ENCODE measurements at regions not wholly inside any gene's neighbourhood (a gene's known extent, or its start where the extent isn't known, plus 50 kb on each side); places are given as distances from the start of the nearest gene placed in this dataset.

DNA sequence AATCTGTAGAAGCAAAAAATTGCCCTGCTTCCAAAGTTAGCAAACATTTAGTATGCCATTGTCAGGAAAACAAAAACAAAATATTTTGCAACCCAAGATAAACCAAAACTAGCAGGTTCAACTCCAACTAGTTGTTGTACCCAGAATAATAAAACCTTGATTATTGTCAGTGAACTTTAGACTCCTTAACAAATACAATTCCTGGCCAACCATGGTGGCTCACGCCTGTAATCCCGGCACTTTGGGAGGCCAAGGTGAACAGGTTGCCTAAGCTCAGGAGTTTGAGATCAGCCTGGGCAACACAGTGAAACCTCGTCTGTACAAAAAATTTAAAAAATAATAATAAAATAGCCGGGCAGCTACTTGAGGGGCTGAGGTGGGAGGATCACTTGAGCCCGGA lies 53.6 kb upstream of the EPCAM start:
- no peak for DNase-seq

DNA sequence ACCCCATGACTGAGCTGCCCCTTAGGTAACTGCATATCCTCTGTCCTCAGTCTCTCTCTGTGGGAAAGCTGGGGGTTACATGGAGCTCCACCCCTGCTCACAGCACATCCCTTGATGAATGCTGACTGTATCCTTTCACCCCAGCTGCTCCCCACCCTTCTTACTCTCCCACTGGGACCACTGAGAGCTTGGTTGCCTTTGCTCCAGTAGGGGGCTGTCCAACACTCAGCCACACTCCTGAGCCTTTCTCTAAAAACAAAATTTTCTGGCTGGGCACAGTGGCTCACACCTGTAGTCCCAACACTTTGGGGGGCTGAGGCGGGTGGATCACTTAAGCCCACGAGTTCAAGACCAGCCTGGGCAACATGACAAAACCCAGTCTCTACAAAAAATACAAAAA lies 55.4 kb upstream of the EPCAM start:
- no peak for DNase-seq

GRCh38 chr2:47313141-47313691 lies 55.9 kb upstream of the EPCAM start:
- DNase-seq = no peak

- no peak for DNase-seq
Observed at GRCh38 chr2:47312491-47312850, 56.6 kb upstream of the EPCAM start.

DNA sequence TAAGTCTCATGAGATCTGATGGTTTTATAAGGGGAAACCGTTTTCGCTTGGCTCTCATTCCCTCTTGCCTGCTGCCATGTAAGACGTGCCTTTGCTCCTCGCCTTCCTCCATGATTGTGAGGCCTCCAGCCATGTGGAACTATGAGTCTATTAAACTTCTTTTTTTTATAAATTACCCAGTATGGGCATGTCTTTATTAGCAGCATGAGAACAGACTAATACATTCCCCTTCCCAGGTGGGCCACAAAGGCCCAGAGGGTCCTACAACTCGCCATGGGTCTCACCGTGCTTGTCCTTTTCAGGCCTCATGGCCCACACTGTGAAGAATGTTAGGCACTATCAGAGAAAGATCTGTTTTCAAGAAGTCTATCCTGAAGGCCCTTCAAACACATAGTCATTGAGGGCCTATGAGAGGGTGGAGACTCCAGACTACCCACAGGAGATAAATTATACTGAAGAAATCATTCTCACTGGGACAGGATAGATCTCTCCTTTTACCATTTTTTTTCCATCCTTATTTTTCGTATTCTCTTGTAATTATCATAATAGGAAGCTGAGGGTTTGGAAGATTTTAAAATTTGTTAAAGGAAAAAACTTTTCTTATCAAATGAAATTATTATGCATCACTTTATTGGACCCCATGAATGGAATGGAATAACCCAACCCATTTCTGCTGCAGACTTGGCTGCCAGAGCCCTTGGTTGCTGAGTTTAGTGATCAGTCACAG lies 57.2 kb upstream of the EPCAM start:
- no peak for DNase-seq

DNA sequence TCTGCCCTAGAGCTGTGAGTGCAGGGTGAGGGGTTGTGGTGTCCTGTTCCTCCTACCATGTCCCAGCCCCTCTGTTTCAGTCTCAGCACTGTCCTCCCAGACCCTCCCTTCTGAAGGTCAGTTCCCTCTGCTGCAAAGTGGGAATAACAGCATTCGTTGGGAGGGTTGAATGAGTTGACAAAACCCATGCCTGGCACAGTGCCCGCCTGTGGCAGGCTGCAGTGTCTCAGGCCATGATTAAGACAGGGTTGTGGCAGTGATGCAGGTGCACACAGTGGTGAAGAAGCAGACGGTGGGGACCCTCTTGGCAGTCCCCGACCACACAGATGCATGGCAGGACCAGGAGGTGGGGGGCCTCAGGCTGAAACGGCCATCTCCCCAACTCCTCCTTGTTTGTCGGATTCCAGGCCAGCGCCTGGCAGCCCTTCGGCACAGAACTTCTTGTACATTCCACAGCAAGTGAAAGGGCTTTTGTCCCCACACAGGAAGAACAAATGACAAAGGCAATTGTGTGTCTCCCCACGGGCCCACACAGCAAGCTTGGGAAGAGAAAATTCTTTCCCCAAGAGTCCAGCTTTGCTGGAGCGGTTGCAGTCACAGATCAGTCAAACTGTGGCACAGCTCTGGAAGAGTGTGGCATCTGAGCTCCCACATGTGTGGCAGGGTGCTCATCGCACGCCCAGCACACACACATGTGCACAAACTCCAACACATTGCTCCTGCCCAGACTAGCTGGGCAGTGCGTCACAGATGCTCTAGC lies 58.1 kb upstream of the EPCAM start:
- no peak for DNase-seq

DNA sequence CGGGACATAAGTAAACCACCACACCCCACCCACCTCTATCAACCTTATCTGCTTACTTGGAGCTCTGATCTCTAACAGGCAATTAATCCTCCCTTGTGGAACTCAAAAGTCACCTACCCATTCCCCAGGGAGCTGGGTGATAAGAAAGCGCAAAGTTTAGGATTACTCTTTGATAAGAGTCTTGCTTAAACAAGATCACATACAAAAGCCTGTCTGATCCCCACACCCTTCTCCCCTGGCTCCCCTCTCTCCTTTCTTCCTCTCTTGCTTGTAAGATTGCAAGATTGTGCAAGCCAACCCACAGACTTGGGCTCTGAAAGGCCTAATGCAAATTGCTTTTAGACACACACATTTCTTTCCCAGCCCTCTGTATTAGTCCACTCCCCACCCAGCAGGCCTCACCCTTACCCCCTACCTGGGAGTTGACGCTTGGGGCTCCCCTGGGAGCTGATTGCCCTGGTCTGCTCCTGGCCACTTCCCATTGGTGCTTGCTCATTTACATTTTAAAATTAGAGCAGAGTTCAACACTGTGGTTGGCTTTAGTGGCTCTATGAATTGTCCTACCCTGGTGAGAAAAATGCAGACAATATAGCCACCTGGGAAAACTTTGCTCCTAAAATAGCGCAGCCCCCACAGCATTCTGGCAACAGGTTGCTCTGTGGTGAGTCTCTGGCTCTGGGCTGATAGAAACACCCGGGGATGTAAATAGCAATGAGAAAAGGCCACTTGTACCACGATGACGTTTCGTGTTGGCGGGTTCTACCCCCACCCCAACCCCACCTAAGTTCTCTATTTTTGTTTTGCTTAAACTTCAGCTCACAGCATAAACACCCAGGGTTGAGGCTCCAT lies 58.9 kb upstream of the EPCAM start:
- DNase-seq = no peak

- no peak for DNase-seq
Observed at GRCh38 chr2:47309472-47309951, 59.6 kb upstream of the EPCAM start.

GRCh38 chr2:47307066-47307465 lies 62.0 kb upstream of the EPCAM start:
- no peak for DNase-seq

- DNase-seq = no peak
Observed at GRCh38 chr2:47304654-47305053, 64.5 kb upstream of the EPCAM start.

DNA sequence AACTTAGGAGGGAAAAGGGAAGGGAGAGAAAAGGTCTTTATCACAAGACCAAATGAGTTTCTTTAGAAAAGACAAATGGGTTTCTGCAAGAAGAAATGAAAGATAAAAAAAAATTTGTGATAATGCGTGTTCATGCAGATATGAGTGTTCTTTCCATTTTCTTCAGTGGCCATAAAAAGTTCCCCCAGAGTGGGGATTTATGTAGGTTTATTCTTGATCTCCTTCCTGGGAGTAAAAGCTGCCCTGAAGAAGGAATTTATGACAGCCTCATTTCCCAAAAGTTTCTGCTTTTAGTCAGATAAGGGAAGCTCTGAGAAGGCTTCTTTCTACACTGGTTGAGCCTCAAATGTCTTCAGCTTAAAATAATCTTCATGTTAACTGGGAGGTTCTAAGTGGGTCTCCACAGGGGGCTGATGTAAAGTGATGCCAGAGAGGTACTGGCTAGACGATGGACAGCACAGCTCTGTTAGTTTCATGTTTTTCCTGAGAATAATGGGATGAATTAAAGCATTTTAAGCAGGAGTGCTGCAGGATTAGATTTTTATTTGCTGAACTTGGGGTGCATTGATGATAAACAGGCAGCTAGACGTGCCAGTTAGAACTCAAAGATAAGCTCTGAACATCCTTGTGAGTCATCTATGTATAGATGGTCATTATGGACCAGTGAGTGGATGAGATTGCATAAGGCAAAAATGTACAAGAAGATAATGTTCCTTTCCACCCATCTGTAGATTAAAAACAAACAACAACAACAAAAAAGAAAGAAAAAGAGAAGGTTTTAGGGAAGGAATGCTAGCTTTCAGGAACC lies 65.6 kb upstream of the EPCAM start:
- DNase-seq = no peak

DNA sequence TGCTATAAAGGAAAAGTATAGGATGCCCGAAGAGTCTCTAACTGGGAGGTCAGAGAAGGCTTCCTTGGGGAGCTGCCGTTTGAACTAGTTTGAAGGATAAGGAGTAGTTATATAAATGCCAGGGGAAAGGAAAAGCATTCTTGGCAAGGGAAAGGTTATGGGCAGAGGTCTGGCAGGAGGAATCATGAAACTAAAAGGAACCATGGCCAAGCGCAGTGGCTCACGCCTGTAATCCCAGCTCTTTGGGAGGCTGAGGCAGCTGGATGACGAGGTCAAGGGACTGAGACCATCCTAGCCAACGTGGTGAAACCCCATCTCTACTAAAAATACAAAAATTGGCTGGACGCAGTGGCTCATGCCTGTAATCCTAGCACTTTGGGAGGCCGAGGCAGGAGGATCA lies 66.8 kb upstream of the EPCAM start:
- no peak for DNase-seq

DNA sequence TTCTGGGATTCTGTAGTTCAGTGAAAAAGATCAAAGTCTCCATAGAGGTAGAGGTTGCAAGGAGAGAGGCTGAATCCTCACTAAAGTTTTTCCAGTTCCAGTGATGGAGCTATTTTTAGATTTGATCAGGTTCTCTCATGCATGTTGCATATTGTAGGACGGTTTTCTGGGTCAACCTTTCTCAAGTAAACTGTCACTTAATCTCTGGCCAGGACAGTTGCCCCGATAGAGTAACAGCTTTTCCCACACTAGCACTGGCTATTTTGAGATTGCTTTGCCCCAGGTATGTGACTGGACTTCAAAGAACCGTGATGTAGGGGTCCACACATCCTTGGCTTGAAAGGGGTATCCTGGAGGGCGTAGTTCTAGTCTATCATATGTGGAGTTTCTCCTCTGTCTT lies 67.4 kb upstream of the EPCAM start:
- DNase-seq = no peak

- no peak for DNase-seq
Observed at GRCh38 chr2:47301277-47301618, 67.9 kb upstream of the EPCAM start.

GRCh38 chr2:47300609-47301276 lies 68.4 kb upstream of the EPCAM start:
- DNase-seq = no peak

DNA sequence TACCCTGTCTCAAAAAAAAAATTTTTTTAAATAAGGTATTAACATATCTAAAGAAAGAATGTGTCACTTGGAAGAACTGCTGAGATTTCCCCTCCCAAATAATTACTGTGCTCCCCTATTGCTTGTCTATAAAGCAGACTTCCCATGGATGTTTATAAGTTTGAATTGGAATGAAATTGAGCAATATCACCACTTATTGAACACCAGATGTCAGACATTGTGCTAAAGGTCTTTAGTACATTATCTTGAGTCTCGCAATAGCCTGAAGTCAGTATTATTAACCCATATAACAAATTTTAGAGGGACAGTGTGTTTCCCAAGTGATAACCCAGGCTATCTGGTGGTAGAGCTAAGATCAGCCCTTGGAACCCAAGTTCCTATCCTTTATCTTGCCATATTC lies 69.0 kb upstream of the EPCAM start:
- DNase-seq = no peak

- no peak for DNase-seq
Observed at GRCh38 chr2:47299555-47299954, 69.6 kb upstream of the EPCAM start.

DNA sequence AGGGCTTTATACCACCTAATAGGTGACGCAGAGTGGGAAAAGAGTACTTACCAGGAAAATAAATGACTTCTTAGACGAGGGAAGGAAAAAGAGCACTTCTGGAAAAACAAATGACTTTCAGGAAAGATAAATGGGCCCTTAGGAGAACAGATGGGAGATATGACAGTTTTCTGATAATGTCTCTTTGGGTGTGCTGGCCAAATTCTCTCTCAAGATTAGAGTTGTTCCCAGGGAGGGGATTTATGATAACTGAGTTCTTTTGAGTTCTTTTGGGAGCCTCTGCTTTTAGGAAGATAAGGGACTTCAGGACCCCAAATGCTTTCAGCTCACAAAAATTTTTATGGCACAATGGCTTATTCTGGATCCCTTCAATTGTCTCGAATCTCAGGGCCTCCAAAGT lies 70.3 kb upstream of the EPCAM start:
- DNase-seq = no peak

- no peak for DNase-seq
Observed at GRCh38 chr2:47297767-47298425, 71.2 kb upstream of the EPCAM start.

GRCh38 chr2:47295981-47296635 lies 73.0 kb upstream of the EPCAM start:
- DNase-seq = no peak

Measured in NCI-H1092 (cell line).